ENCODE measurements at regions not wholly inside any gene's neighbourhood (a gene's known extent, or its start where the extent isn't known, plus 50 kb on each side); places are given as distances from the start of the nearest gene placed in this dataset.
A peak's percentile ranks its signal among the peaks of the same experiment; 100 is the strongest.

- Histone ChIP-seq H3K9ac (ENCODE audit: insufficient read depth in 1 of 2, low read depth in 2 of 2, low read length in 2 of 2) (no peak overlapping the region), H3K9me1 (ENCODE audit: control insufficient read depth, insufficient read depth, low read length) (no peaks in the 10 kb centered on the region), H3K4me2 (ENCODE audit: insufficient read depth, low read length) (no peak overlapping the region), H3K27me3 (ENCODE audit: control insufficient read depth in 2 of 2, insufficient read depth in 2 of 2, low read length in 2 of 2) (no peaks in the 10 kb centered on the region), H3K9me3 (replicated peaks; ENCODE audit: control insufficient read depth, insufficient read depth, low read depth, low read length) (no peaks in the 10 kb centered on the region), H4K20me1 (replicated peaks; ENCODE audit: control insufficient read depth, insufficient read depth, low read length) (no peaks in the 10 kb centered on the region), H3K4me1 (replicated peaks in 1 of 2; ENCODE audit: control insufficient read depth in 2 of 2, insufficient read depth in 2 of 2, low read length in 2 of 2) (no peaks in the 10 kb centered on the region), H2AFZ (ENCODE audit: low read depth, low read length) (no peak overlapping the region), H3K4me3 (no peak overlapping the region), H3K27ac (ENCODE audit: extremely low read depth, low read depth, low read length) (no peak overlapping the region), H3K79me2 (ENCODE audit: control insufficient read depth, insufficient read depth, low read length) (no peaks in the 10 kb centered on the region), H3K36me3 (ENCODE audit: control insufficient read depth, insufficient read depth, low read length) (no peaks in the 10 kb centered on the region)
- intact Hi-C loops (cut with micrococcal nuclease) (no loop called here), in situ Hi-C loops (cut with MboI) (no loop called here)
- WGBS (ENCODE audit: insufficient coverage, low coverage, missing lambda C conversion rate), result 0% methylated on average over 1 of the region's 1 CpG
- TF ChIP-seq NFATC3 (IDR thresholded peaks at IDR 0.05), result no peak
- no peak for TF ChIP-seq HEY1 (CRISPR knock-in tag; IDR thresholded peaks at IDR 0.05; ENCODE audit: borderline replicate concordance)
- no peak for ATAC-seq
- no TSS peak for BruUV-seq (replicated peaks)
- FAIRE-seq, result no peak
- DNase-seq (ENCODE audit: extremely low read depth in 1 of 4, low spot score in 3 of 4), result no peak
- ChIA-PET POLR2A (no interaction called here), CTCF (ENCODE audit: low intra/inter-chr PET ratio) (no interaction called here)
Measured at GRCh38 chr3:16761571-16761970, 123.2 kb upstream of the PLCL2 start.

- H3K36me3 ChIP-seq (ENCODE audit: control insufficient read depth, insufficient read depth, low read length), result no peaks in the 10 kb centered on the region
- H3K79me2 ChIP-seq (ENCODE audit: control insufficient read depth, insufficient read depth, low read length), result no peaks in the 10 kb centered on the region
- CTCF ChIA-PET (ENCODE audit: low intra/inter-chr PET ratio), result no interaction called here
- no peak overlapping the region for H3K4me3 ChIP-seq
- intact Hi-C loops (cut with micrococcal nuclease), result no loop called here
- no peak for DNase-seq (ENCODE audit: extremely low read depth in 1 of 4, low spot score in 3 of 4)
- H3K27me3 ChIP-seq (ENCODE audit: control insufficient read depth in 2 of 2, insufficient read depth in 2 of 2, low read length in 2 of 2), result no peaks in the 10 kb centered on the region; a peak in 1 of 5 replicates
- H3K9ac ChIP-seq (ENCODE audit: insufficient read depth in 1 of 2, low read depth in 2 of 2, low read length in 2 of 2), result no peak overlapping the region
- no peaks in the 10 kb centered on the region for H3K4me1 ChIP-seq (replicated peaks in 1 of 2; ENCODE audit: control insufficient read depth in 2 of 2, insufficient read depth in 2 of 2, low read length in 2 of 2)
- H3K9me3 ChIP-seq (replicated peaks; ENCODE audit: control insufficient read depth, insufficient read depth, low read depth, low read length), result no peaks in the 10 kb centered on the region
- no peak overlapping the region for H3K27ac ChIP-seq (ENCODE audit: extremely low read depth, low read depth, low read length)
- in situ Hi-C loops (cut with MboI), result no loop called here
- no peaks in the 10 kb centered on the region for H4K20me1 ChIP-seq (replicated peaks; ENCODE audit: control insufficient read depth, insufficient read depth, low read length)
- H2AFZ ChIP-seq (ENCODE audit: low read depth, low read length), result no peak overlapping the region
- POLR2A ChIA-PET, result no interaction called here
- FAIRE-seq, result no peak
- no peak overlapping the region for H3K4me2 ChIP-seq (ENCODE audit: insufficient read depth, low read length)
- WGBS (ENCODE audit: insufficient coverage, low coverage, missing lambda C conversion rate), result 0% methylated on average over 1 of the region's 1 CpG
- no peak for ATAC-seq
- no TSS peak for BruUV-seq (replicated peaks)
- no peaks in the 10 kb centered on the region for H3K9me1 ChIP-seq (ENCODE audit: control insufficient read depth, insufficient read depth, low read length)
- TF ChIP-seq SREBF2 (CRISPR knock-in tag; IDR thresholded peaks at IDR 0.05) (no peak), SPI1 (IDR thresholded peaks at IDR 0.05; ENCODE audit: borderline replicate concordance, low read depth, low read length) (peak; percentile 81), ZNF347 (CRISPR knock-in tag; IDR thresholded peaks at IDR 0.05; ENCODE audit: low read depth) (no peak), ZNF3 (CRISPR knock-in tag; IDR thresholded peaks at IDR 0.05) (no peak)
Measured at GRCh38 chr3:16765661-16766060, 119.1 kb upstream of the PLCL2 start.

All from K562 (cell line).